NCI-H2107 (cell line): ENCODE measurements at regions not wholly inside any gene's neighbourhood (a gene's known extent, or its start where the extent isn't known, plus 50 kb on each side); places are given as distances from the start of the nearest gene placed in this dataset.
"Not testable (repeated sequence)": the region's sequence is repeated elsewhere in the genome, so short reads cannot be mapped to it uniquely, and the experiment has no call there.

Experiments
- DNase-seq: peaks from one replicate; lab custom pipeline; 2025; lab: John Stamatoyannopoulos, UW

DNA sequence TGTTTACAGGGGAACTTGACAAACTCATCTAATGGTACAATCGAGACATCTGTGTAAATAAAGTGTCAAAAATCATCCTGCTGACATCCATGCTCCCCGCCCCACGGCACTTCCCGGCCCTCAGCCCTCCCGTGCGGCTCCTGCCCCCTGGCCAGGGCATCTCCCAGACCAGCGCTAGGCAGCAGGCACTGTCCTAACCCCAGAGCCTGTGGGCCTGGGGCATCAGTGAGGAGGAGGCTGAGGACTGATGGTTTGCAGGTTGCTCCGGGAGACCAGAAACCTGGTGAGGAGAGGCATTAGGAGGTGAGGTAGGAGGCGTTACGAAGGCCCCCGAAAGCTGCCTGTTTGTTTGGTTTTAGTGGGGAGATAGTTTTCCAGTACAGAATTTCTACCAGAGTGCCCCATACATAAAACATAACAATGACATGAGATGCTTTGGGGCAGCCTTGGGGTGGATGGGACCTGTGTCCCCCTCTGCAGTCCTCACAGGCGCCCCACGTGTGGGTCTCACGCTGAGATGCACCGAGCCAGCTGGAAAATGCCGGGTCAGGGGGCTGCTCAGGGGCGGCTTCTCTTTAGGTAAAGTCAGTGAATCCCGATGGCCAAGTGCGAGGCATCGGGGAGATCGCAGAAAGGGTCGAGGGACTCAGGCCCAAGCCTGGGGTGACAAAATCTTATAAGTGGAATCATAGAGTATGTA lies 114.2 kb downstream of the RTP5 start:
- DNase-seq, result no peak

DNA sequence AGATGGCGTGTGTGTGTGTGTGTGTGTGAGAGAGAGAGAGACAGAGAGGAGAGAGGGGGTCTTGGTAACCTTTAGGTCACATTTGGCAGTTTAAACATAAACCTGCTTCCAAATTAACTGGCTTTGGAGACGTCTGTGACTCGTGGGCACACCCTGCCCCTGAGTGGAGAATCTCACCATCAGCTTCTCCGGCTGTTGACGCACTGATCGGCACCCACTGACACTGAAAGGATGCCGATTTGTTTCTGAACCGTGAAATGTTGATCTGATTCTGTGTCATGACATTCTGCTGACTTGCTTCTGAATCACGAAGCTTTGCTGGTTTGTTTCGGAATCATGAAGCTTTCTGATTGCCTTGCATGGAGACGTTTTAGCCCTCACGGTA lies 114.7 kb downstream of the RTP5 start:
- DNase-seq, result no peak

DNA sequence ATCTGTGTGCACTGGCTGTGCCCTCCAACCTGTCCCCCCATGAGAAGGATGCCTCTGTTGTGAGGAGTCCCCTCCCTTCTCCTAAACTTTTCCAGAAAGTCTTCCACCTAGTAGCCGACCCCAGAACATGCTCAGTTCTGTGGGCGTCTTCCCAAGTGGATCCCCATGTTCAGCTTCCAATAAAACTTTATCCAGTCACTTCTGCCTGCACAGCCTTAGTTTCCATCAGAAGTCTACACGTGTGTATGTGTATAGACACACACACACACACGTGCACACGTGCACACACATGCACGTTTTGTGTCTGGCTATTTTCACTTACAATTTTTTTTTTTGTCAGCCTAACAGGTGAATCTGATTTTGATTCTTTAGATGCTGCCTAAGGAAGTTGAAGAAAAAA lies 115.1 kb downstream of the RTP5 start:
- DNase-seq, result no peak

DNA sequence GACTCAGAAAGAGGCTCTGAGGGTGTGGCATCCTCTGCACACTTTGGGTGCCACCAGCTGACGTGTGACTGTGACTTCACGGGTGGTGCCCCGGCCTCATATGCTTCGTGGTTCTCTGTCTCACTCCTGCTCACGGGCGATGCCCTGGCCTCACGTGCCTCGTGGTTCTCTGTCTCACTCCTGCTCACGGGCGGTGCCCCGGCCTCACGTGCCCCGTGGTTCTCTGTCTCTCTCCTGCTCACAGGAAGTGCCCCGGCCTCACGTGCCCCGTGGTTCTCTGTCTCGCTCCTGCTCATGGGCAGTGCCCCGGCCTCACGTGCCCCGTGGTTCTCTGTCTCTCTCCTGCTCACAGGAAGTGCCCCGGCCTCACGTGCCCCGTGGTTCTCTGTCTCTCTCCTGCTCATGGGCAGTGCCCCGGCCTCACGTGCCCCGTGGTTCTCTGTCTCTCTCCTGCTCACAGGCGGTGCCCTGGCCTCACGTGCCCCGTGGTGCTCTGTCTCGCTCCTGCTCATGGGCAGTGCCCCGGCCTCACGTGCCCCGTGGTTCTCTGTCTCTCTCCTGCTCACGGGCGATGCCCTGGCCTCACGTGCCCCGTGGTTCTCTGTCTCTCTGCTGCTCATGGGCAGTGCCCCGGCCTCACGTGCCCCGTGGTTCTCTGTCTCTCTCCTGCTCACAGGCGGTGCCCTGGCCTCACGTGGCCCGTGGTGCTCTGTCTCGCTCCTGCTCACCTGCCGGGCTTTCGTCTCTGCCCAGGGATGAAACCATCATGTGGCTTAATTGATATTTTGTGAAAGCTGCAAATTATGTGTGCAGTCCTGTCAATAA lies 115.8 kb downstream of the RTP5 start:
- not testable (repeated sequence) for DNase-seq

DNA sequence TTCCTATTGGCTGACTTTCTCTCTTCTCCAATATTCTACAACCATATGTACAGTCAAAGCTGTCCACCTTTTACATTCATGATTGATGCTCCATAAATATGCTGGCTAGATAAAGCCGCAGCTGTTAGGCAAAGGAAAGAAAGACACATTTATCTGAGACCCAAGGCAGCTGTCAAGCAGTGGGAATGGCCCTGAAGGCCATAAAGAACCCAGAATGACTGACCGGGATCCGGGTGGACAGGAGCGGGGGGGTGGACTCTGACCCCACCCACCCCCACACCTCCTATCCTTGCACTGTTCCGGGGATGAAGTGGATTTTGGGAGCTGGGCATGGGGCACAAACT lies 116.4 kb downstream of the RTP5 start:
- no peak for DNase-seq

DNA sequence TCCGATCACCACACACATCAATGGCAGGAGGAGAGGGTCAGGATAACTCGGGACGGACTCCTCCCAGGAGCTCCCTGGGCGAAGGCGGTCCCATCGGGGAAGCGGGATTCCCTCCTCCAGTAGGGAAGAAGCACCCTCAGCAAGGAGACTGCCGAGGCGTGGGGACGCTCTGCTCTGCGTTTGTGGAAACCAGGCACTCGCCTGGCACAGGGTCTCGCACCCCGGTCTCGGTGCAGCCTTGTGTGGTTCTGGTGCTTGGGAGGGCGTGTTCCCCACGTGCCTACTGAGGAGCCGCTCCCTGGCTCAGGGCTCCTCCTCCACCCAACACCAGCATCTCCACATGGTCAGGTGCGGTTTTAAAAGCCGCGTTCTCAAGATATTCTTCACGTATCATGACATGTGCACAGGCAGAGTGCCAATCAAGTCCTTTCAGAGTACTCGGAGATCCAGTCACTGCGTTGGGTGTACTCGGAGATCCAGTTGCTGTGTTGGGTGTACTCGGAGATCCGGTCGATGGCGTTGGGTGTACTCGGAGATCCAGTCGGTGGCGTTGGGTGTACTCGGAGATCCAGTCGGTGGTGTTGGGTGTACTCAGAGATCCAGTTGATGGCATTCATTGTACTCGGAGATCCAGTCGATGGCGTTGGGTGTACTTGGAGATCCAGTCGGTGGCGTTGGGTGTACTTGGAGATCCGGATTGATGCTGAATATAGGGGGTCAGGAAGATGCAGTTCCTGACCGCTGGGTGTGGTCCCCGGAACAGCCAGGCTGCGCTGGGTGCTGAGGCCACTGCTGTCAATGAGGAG lies 117.5 kb downstream of the RTP5 start:
- DNase-seq, result no peak

DNA sequence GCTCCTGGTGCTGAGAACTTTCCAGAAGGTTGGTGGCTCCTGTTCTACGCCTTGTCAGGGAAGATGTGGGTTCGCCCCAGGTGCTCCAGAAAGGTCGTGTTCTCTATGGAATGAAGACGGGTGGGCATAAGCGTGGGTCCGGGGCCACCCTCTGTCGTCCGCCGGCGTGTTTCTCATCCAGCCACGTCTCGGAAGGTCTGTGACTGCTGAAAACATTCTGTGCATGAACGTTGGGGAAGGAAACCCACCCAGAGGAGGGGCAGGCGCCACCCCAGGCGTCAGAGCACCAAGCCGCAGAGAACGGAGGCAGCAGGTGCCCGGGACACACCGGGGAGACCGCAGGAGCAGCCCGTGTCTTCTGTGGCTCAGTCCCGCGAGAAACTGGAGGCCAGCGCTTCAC lies 118.2 kb downstream of the RTP5 start:
- DNase-seq, result no peak

DNA sequence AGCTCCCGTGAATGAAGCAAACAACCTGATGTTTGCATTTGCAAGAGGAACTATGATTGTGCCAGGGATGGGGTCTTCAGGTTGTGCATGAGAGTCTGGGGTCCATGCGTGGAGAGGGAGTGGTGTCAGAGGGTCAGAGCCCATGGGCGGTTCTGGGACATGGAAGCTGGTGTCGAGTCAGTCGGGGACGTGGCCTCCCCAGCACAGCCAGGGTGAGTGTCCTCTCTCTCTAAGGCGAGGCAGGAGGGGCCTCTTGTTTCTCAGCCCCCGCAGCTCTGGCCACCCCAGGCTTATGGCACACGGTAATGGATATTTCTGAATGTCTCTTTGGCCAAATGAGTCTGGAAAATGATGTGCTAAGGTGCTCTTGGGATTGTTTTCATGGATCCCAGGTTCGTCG lies 118.6 kb downstream of the RTP5 start:
- DNase-seq, result no peak

DNA sequence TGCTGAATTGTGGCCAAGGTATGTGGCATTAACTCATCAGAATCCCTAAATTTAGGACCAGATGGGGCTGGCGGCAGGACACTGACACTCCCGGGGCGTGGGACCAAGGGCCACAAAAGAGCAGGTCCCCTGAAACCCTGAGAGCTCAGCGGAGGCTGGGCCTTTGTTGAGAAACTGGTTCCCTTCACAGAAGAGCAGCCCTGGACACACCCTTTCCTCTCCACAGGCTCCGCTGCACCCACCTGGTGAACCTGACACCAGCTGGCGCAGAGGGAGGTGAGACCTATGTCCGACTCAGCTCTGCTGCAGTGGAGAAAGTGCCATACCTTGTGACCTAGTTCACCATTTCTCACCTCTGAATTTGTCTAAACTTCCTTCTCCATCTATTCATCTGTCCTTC lies 119.5 kb downstream of the RTP5 start:
- DNase-seq, result no peak

DNA sequence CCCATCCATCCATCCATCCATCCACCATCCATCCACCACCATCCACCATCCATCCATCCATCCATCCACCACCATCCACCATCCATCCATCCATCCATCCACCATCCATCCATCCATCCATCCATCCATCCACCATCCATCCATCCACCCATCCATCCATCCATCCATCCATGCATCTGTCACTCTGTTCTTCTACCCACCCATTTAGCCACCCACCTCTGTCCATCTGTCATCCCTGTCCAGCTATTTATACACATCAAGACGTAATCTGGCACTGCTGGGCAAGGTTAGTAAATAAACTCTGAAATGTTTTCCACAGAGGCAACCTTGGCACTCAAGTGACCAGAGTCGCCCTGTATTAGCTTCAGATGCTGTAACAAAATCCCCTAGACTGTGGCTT lies 120.9 kb downstream of the RTP5 start:
- DNase-seq, result no peak

DNA sequence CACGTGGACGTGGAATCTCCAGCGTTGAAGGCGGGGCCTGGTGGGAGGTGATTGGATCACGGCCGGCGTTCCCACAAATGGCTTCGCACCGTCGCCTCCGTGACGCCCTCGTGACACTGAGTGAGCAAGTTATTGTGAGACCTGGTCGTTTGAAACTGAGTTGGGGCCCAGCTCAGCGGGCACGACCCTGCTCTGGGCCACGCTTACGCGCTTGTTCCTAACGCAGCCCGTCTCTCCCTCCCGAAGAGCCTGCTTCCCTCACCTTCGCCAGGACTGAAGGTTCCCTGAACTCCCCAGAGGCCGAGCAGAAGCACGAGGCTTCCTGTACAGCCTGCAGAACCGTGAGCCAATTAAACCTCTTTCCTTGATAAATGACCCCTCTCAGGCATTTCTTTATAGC lies 121.8 kb downstream of the RTP5 start:
- no peak for DNase-seq

DNA sequence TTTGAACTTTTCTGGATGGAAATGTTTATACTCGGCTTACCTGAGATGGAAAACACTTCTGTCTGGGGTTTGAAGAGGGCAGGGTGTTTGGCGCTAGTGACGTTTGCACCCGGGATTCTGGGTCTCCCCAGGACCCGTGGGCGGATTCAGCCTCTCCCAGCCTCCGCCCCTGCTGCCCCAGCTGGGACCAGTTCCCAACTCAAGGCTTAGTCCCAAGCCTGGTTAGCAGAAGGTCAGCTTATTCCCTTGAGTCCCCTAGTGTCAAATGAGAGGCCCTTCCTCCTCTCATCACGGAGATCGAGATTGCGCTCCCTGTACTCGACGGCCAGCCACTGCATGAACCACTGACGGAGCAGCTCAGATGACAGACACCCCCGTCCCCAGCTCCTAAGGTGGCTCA lies 123.2 kb downstream of the RTP5 start:
- no peak for DNase-seq

DNA sequence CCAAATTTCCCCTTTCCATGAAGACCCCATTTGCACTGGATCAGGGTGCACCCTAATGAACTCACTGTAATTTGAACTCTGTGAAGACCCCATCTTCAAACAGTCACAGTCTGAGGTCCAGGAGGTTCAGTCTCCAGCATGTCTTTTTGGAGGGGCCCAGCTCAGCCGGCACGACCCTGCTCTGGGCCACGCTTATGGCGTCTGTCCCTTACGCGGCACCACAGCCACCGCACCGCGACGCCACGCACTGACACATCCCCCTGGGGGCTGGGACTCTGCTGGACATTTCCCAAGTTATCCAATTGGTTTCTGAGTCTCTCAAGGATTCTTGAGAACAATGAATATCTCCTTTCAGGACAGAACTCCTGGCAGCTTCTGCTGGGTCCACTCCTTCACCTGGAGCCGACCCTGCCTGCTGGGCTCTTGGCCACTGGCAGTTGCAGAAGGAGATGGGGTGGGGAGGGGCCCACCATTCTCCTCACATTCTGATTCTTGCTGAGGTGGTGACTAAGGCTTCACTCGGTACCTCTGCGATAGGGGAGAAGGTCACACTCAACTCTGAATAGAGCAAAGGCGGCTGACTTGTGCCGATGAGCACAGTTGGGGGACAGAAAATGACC lies 124.0 kb downstream of the RTP5 start:
- no peak for DNase-seq

DNA sequence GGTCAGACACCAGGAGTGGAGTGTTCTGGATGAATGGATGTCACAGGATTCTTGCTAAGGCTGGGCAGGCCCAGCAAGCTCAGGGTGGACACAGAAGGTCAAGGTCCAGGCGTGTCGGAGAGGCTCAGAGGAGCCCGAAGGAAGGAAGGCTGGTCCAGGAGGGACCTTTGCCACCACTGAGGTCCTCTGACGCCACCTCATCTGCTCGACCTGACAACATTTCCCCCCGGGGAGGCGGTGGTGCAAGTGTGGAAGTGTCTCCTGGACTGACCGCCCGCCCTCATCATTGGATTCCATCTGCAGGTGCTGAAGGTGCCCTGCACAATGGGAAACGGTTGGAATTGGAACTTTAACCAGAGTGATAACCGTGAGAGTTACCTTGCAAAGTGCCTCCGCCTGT lies 124.6 kb downstream of the RTP5 start:
- DNase-seq, result no peak

DNA sequence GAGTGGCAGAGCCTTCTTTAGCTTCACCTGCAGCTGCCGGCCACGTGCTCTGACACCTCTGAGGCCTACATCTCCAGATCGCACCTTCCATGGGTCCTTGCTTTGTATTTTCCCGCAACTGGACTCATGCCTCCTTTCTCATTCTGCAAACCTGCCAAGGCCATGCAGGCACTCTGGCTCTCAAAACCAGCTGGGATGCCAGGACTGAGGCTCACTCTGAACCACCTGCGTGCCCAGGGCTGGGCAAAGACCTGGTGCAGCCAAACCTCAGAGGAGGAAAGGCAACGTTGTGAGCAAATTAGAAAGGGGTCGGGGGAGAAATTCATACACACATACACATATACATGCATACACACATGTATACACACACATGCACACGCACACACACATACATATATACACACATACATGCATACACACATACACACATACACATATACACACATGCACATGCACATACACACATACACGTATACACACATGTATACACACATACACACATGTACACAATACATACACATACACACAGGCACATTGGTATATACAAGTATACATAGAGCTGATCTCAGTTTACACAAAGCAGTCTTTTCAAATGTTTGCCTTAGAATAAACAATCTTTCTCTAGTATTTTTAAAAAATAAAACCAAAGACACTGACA lies 125.2 kb downstream of the RTP5 start:
- DNase-seq, result no peak

DNA sequence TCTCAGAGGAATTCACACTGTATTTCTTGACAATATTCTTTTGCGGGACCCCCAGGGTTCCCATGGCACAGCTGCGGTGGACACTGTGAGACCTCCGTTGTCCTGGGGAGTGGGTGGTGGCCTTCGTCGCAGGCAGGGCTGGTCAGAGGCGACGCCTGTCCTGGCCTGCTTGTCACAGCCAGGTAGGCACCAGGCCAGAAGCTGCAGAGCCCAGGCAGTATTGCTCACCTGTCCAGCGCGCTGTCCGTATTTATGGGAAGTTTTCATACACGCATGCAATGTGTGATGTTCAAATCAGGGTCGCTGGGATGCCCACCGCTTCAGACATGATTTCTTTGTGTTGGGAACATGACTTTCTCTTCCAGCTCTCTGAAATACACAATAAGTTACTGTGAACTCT lies 126.6 kb downstream of the RTP5 start:
- no peak for DNase-seq

DNA sequence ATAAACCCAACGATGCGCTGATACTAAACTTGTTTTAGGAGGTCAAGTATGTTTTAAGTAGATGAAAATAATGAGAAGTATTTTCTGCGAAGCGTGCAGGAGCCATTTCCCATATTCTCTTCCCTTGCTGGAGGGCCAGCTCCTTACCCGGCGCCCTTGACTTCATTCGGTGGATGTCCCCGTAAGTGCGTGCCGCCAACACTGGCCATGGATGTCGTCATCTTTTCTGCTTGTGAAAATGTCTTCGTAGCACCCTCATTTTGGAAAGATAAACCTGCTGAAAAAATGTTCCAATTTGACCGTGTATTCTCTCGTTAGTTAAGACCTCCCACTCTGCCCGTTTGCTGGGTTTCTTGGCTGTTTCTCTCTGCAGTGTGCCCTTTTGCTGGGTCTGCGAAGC lies 127.5 kb downstream of the RTP5 start:
- no peak for DNase-seq

DNA sequence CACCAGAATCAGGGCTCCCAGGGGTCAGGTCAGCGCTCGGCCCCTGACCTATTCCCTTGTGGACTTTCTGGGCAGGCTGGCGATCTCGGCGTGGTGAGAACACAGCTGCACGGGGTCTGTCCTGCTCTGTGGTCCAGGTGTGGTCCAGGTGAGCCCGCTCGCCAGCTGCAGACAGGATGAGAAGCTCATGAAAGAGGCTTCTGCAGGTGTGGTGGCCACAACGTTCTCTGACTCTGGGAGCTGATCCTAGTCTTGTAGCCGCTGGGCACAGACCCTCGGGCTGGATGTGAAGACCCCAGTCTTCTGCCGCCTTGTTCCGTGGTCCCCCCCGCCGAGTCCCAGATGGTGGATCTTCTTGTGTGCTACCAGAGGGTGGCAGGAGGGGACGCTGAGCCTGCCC lies 129.7 kb downstream of the RTP5 start:
- DNase-seq, result no peak

DNA sequence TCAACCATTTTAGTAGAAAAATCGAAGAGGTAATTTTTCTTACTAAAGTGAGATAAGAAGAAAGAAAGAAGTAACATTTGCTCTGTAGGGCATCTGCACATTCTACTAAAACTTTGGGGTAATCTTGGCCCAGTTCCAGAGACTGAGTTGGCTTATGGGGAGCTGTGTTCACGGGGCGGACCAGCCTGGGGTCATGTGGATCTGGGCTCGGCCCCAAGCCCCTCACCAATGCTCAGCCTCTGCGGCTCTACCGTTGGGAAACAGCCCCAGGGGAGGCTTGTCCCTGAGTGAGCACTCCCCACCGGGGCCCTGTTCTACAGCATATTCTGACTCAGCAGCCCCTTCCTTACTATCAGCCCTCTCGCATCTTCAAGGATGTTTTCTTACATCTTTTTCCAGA lies 132.3 kb downstream of the RTP5 start:
- no peak for DNase-seq

DNA sequence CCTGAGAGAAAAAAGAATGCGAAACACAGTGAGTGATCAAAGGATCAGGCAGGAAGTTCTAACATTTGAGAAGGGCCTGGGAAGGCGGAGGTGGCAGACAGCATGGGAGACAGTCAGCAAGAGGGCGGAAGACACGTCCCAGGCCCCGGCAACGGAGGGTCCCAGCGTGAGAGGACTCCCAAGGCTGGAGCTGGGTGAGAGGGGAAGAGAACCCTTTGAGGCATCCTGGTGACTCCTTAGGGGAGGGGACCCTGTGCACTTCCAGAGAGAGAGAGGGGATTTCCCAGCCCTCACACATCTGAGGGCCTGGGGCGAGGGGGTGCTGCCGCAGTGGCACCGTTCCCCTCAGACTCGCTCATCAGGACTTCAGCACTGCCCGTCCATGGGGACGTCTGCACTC lies 133.4 kb downstream of the RTP5 start:
- no peak for DNase-seq

DNA sequence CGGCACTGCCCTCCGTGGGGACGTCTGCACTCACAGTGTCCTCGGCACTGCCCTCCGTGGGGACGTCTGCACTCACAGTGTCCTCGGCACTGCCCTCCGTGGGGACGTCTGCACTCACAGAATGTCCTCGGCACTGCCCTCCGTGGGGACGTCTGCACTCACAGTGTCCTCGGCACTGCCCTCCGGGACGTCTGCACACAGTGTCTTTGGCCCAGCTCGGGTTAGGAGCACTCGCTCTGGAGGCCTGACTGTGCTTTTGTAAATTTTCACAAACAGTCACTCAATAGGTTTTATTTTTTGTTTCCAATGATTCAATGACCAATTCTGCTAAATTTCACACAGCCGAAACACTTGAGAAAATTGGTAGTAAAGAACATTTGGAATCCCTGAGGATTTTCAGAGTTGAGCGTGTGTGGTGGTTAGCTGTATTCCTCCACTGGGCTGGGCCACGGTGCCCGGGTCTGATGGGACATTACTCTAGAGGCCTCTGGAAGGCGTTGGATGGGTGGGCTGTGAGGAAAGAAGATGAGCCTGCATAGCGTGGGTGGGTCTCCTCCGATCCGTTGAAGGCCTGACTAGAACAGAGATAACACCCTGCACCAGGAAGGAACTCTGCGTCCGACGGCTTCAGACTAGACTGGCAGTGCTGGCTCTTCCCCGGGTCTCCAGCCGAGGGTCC lies 134.8 kb downstream of the RTP5 start:
- DNase-seq, result no peak

DNA sequence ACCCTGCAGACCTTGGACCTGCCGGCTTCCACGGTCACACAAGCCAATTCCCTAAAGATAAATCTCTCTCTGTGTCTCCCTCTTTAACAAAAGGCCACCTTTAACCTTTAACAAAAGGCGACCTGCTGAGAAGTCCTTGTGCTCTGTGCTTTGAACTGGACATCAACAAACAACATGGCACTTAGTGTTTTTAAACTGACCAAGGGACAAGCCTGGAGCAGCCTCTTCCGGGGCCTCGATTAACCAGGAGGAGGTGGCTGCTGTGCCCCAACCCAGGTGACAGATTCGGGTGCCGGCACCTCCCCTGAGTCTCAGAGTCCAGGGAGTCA lies 135.3 kb downstream of the RTP5 start:
- no peak for DNase-seq
